ENCODE measurements at regions not wholly inside any gene's neighbourhood (a gene's known extent, or its start where the extent isn't known, plus 50 kb on each side); places are given as distances from the start of the nearest gene placed in this dataset.
"Not testable (repeated sequence)": the region's sequence is repeated elsewhere in the genome, so short reads cannot be mapped to it uniquely, and the experiment has no call there.

GRCh38 chr15:57809285-57809684 lies 102.8 kb downstream of the POLR2M start:
- not testable (repeated sequence) for TF ChIP-seq EP300, POLR2A (IDR thresholded peaks at IDR 0.05)

Measured in tibial nerve (tissue), 3 donors.